AG04449 (cell line): ENCODE measurements at regions not wholly inside any gene's neighbourhood (a gene's known extent, or its start where the extent isn't known, plus 50 kb on each side); places are given as distances from the start of the nearest gene placed in this dataset.

Source experiments
- CTCF ChIA-PET: fragments of 350-600 bp; formaldehyde crosslinking; extraction: SDS; loops from one replicate; lab custom pipeline; 2021; ENCODE audit warnings: antibody characterized with exemption; lab: Yijun Ruan, JAX
- POLR2A ChIA-PET: fragments of 400-600, 350-600 bp; formaldehyde crosslinking; extraction: SDS; loops from one replicate; lab custom pipeline; 2020; ENCODE audit warnings: antibody characterized with exemption, inconsistent platforms; lab: Yijun Ruan, JAX
- DNase-seq: peaks from one replicate; pipeline ENCODE4 v3.0.0-alpha.2; 2010; ENCODE audit warnings: low read depth, low spot score
- H3K4me3 ChIP-seq: 2 replicates; pipeline ENCODE4 v1.5.1; 2011; ENCODE audit warnings: low read depth, mild to moderate bottlenecking, control low read depth, low read length
- TF ChIP-seq, protein P1 (sequence below): IDR thresholded peaks from one replicate; pipeline ENCODE4 v1.5.1; 2011; ENCODE audit warnings: mild to moderate bottlenecking, moderate library complexity, low read length, control low read depth, inconsistent platforms; ENCODE audit not compliant: insufficient read depth; ENCODE audit errors: missing control alignments

DNA sequence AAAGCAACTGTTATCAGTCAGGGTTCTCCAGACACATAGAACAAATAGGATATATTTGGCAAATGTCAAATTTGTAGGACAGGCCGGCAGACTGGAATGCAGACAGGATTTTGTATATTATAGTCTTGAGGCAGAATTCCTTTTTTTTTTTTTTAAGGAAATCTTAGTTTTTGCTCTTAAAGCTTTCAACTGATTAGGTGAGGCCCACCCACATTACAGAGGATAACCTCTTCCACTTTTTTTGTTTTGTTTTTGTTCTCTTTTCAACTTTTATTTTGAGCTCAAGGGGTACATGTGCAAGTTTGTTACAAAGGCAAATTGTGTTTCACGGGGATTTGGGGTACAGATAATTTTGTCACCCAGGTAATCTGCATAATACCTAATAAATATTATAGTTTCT lies 350.2 kb upstream of the CHAC2 start:
- TF ChIP-seq, protein P1, sequence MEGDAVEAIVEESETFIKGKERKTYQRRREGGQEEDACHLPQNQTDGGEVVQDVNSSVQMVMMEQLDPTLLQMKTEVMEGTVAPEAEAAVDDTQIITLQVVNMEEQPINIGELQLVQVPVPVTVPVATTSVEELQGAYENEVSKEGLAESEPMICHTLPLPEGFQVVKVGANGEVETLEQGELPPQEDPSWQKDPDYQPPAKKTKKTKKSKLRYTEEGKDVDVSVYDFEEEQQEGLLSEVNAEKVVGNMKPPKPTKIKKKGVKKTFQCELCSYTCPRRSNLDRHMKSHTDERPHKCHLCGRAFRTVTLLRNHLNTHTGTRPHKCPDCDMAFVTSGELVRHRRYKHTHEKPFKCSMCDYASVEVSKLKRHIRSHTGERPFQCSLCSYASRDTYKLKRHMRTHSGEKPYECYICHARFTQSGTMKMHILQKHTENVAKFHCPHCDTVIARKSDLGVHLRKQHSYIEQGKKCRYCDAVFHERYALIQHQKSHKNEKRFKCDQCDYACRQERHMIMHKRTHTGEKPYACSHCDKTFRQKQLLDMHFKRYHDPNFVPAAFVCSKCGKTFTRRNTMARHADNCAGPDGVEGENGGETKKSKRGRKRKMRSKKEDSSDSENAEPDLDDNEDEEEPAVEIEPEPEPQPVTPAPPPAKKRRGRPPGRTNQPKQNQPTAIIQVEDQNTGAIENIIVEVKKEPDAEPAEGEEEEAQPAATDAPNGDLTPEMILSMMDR = no peak
- POLR2A ChIA-PET = no interaction called here
- H3K4me3 ChIP-seq = no peak overlapping the region
- DNase-seq = no peak
- CTCF ChIA-PET = interaction anchor here (1.0 kb wide), 1 partner anchor 14 kb away, joined by 3 read pairs; no protein-coding TSS in a partner anchor

DNA sequence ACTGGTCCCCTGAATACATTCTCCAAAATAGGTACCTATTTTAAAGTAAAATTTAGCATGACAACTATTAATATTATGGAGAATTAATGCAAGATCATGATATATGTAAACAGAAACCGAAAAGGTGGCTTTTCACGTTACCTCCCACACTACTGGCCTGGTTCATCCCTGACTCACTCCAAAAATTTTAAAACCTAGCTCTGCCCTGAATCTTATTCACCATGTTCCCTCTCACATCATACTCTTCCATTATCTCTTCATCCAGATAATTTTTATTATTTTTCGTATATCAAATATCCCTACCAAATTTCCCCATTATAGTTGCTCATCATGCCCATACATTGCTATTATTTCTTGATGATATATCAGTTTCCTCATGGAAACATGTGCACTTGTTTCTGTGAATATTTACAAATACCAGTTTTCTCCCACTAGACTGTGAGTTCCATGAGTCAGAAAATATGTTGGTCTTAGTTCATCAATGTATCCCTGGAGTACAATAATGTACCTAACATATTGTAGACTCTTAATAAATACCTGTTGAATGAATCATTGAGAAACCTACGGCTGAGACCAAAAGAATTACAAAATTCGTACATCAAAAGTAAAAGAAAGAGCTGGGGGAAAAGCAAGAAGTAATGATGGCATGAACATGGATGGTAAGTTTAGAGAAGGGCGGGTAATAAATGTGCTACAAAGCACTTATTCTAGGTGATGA lies 360.1 kb upstream of the CHAC2 start:
- POLR2A ChIA-PET = no interaction called here
- no peak for DNase-seq
- H3K4me3 ChIP-seq = no peak overlapping the region
- TF ChIP-seq, protein P1 = no peak
- CTCF ChIA-PET = interaction anchor here (1.1 to 2.2 kb wide), 2 partner anchors 11 to 15 kb away, joined by 4 to 10 read pairs; no protein-coding TSS in a partner anchor

DNA sequence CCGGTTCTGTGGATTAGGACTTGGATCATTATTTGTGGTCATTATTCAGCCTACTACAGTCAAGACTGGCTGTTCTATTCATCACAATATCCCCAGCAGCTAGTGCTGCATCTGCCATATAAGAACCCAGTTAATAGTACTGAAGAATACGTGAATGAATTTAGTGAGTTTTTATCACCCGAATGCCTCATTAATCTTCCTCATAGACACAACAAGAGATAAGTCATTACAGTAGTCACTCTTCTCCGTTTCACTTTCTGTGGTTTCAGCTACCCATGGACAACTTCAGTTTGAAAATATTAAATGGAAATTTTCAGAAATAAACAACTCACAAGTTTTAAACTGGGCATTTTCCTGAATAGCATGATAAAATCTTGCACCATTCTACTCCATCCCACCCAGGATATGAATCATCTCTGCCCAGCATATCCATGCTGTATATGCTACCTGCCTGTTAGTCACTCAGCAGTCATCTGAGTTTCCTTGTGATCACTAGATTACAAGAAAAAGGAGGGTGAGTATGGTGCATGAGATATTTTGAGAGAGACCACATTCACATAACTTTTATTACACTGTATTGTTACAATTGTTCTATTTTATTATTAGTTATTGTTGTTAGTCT lies 363.7 kb upstream of the CHAC2 start:
- ChIA-PET CTCF (interaction anchor here (1.2 kb wide), 1 partner anchor 337 kb away, joined by 3 read pairs; no protein-coding TSS in a partner anchor), POLR2A (no interaction called here)
- H3K4me3 ChIP-seq = no peak overlapping the region
- TF ChIP-seq, protein P1 = no peak
- peak; percentile 7 for DNase-seq

DNA sequence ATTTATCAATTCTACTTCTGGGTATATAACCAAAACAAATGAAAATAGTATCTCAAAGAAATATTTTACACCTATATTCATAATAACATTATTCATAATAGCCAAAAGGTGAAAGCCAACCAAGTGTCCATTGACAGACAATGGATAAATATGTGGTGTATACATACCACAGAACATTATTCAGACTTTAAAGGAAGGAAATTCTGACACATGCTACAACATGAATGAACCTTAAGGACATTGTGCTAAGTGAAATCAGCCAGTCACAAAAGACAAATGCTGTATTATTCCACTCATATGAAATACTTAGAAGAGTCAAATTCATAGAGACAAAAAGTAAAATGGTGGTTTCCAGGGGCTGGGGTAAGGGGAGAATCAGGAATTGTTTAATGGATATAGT lies 370.5 kb upstream of the CHAC2 start:
- H3K4me3 ChIP-seq = no peak overlapping the region
- no peak for DNase-seq
- CTCF ChIA-PET = interaction anchor here (1.2 kb wide), 1 partner anchor 10 kb away, joined by 4 read pairs; no protein-coding TSS in a partner anchor
- TF ChIP-seq, protein P1 = no peak
- POLR2A ChIA-PET = no interaction called here

DNA sequence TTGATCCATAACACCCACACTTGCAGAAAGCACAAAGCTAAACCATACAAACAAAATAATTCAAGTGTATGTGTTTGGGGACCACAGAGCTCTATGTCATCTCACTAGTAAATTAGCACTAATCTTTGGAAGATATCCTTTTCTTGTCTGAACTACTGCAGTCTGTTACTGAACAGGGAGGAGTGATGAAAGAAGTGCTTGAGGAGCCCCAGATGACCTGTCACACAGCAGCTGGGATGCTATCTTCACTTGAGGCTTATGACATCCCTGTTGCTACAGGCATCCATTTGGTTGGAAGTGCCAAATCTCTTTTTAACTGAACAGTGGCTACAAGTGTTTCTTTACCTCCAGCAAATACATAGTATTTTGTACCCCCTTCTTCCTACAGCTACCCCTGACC lies 386.3 kb upstream of the CHAC2 start:
- TF ChIP-seq, protein P1 = no peak
- ChIA-PET CTCF (interaction anchor here (0.6 kb wide), 1 partner anchor 15 kb away, joined by 4 read pairs; no protein-coding TSS in a partner anchor), POLR2A (no interaction called here)
- DNase-seq = no peak
- H3K4me3 ChIP-seq = no peak overlapping the region

DNA sequence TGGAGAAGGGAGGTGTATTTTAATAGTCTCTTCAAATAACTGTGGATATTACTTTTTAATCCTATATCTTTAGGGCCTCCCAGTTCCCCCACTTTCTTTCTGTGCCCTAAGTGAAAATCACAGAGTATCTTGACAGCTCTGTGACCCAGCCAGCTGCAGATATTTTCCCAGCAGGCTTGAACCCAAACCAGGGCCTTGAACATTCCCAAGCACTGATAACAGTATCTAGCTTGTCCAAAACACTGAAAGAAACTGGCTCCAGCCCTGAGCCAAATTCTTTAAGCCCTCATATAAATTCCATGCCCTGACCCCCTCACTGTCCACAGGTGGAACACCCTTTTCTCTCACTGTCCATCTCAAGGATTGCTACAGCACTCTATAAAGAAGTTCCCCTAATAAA lies 388.1 kb upstream of the CHAC2 start:
- TF ChIP-seq, protein P1 = no peak
- no peak overlapping the region for H3K4me3 ChIP-seq
- ChIA-PET POLR2A (no interaction called here), CTCF (no interaction called here)
- no peak for DNase-seq
